NT2/D1 (cell line): ENCODE measurements at regions not wholly inside any gene's neighbourhood (a gene's known extent, or its start where the extent isn't known, plus 50 kb on each side); places are given as distances from the start of the nearest gene placed in this dataset.
"Not testable (repeated sequence)": the region's sequence is repeated elsewhere in the genome, so short reads cannot be mapped to it uniquely, and the experiment has no call there.

Experiments
- DNase-seq: peaks from one replicate; pipeline ENCODE4 v3.0.0-alpha.2; 2011; ENCODE audit warnings: low read depth, low spot score
- H3K27me3 ChIP-seq: 2 replicates; pipeline ENCODE4 v1.6.0; 2011; ENCODE audit warnings: mild to moderate bottlenecking; ENCODE audit not compliant: insufficient read length, insufficient read depth
- H3K36me3 ChIP-seq: 2 replicates; pipeline ENCODE4 v1.6.1; 2011; ENCODE audit warnings: mild to moderate bottlenecking, low read length, mixed read lengths; ENCODE audit not compliant: insufficient read depth, insufficient read length
- H3K4me1 ChIP-seq: 2 replicates; pipeline ENCODE4 v1.5.1; 2011; ENCODE audit not compliant: insufficient read depth, insufficient read length
- H3K4me3 ChIP-seq: 2 replicates; pipeline ENCODE4 v1.5.1; 2011; ENCODE audit warnings: low read depth; ENCODE audit not compliant: insufficient read length
- H3K9ac ChIP-seq: 2 replicates; pipeline ENCODE4 v1.6.0; 2011; ENCODE audit warnings: low read depth; ENCODE audit not compliant: insufficient read length
- H3K9me3 ChIP-seq: 2 replicates; pipeline ENCODE4 v1.5.1; 2011; ENCODE audit warnings: mild to moderate bottlenecking, low read length; ENCODE audit not compliant: insufficient read depth
- SUZ12 ChIP-seq: IDR thresholded peaks from 2 replicates; pipeline ENCODE4 v1.6.1; 2011; ENCODE audit not compliant: insufficient read length, insufficient read depth; ENCODE audit errors: extremely low read depth
- YY1 ChIP-seq: IDR thresholded peaks from 2 replicates; pipeline ENCODE4 v1.6.1; 2011; ENCODE audit not compliant: insufficient read length, insufficient read depth
- ZNF274 ChIP-seq: IDR thresholded peaks from 2 replicates; pipeline ENCODE4 v1.6.1; 2011; ENCODE audit warnings: mild to moderate bottlenecking, low read depth, low read length

- no peaks in the 10 kb centered on the region for H3K9me3 ChIP-seq
- H3K36me3 ChIP-seq: no peaks in the 10 kb centered on the region
- TF ChIP-seq YY1 (no peak), SUZ12 (no peak), ZNF274 (no peak)
- no peaks in the 10 kb centered on the region for H3K27me3 ChIP-seq
- no peaks in the 10 kb centered on the region for H3K4me1 ChIP-seq
- H3K9ac ChIP-seq: no peak overlapping the region
- DNase-seq: no peak
- no peak overlapping the region for H3K4me3 ChIP-seq
Measured at GRCh38 chrX:65866773-65867172, 173.1 kb downstream of the VSIG4 start.

- Histone ChIP-seq H3K4me1 (no peaks in the 10 kb centered on the region), H3K4me3 (no peak overlapping the region), H3K9me3 (no peaks in the 10 kb centered on the region), H3K36me3 (no peaks in the 10 kb centered on the region), H3K27me3 (no peaks in the 10 kb centered on the region), H3K9ac (no peak overlapping the region)
- DNase-seq: no peak
- TF ChIP-seq SUZ12: no peak
- TF ChIP-seq YY1: no peak
- TF ChIP-seq ZNF274: no peak
Measured at GRCh38 chrX:65866146-65866545, 173.7 kb downstream of the VSIG4 start.

GRCh38 chrX:65862638-65863037, 177.2 kb downstream of the VSIG4 start:
- H3K4me1 ChIP-seq: no peaks in the 10 kb centered on the region
- no peaks in the 10 kb centered on the region for H3K9me3 ChIP-seq
- TF ChIP-seq SUZ12 (no peak), ZNF274 (no peak), YY1 (no peak)
- H3K36me3 ChIP-seq: no peaks in the 10 kb centered on the region
- H3K4me3 ChIP-seq: no peak overlapping the region
- no peak overlapping the region for H3K9ac ChIP-seq
- no peak for DNase-seq
- H3K27me3 ChIP-seq: no peaks in the 10 kb centered on the region

- Histone ChIP-seq H3K9me3 (no peaks in the 10 kb centered on the region), H3K27me3 (no peaks in the 10 kb centered on the region), H3K4me3 (no peak overlapping the region), H3K4me1 (no peaks in the 10 kb centered on the region), H3K36me3 (no peaks in the 10 kb centered on the region), H3K9ac (no peak overlapping the region)
- DNase-seq: no peak
- TF ChIP-seq ZNF274 (no peak), YY1 (no peak), SUZ12 (no peak)
Measured at GRCh38 chrX:65859299-65859698, 180.6 kb downstream of the VSIG4 start.

- not testable (repeated sequence) for H3K27me3 ChIP-seq, H3K4me3 ChIP-seq, H3K9me3 ChIP-seq, H3K4me1 ChIP-seq, DNase-seq, H3K9ac ChIP-seq, H3K36me3 ChIP-seq
Measured at GRCh38 chrX:65854437-65854836, 185.4 kb downstream of the VSIG4 start.

- not testable (repeated sequence) for H3K9me3 ChIP-seq, H3K27me3 ChIP-seq, DNase-seq, H3K36me3 ChIP-seq, H3K4me3 ChIP-seq, H3K9ac ChIP-seq, H3K4me1 ChIP-seq
Measured at GRCh38 chrX:65851306-65851705, 183.9 kb downstream of the MSN start.

- not testable (repeated sequence) for H3K27me3 ChIP-seq, H3K9ac ChIP-seq, H3K4me1 ChIP-seq, H3K36me3 ChIP-seq, H3K4me3 ChIP-seq, DNase-seq, H3K9me3 ChIP-seq
Measured at GRCh38 chrX:65850821-65851220, 183.4 kb downstream of the MSN start.

- TF ChIP-seq YY1: no peak
- no peak for TF ChIP-seq ZNF274
- TF ChIP-seq SUZ12: no peak
- Histone ChIP-seq H3K4me3 (no peak overlapping the region), H3K36me3 (no peaks in the 10 kb centered on the region), H3K4me1 (peaks cover 2% of the 10 kb centered on the region), H3K9me3 (no peaks in the 10 kb centered on the region), H3K9ac (no peak overlapping the region), H3K27me3 (no peaks in the 10 kb centered on the region)
- DNase-seq: no peak
Measured at GRCh38 chrX:65846974-65847373, 179.5 kb downstream of the MSN start.
